ENCODE measurements at regions not wholly inside any gene's neighbourhood (a gene's known extent, or its start where the extent isn't known, plus 50 kb on each side); places are given as distances from the start of the nearest gene placed in this dataset.

DNA sequence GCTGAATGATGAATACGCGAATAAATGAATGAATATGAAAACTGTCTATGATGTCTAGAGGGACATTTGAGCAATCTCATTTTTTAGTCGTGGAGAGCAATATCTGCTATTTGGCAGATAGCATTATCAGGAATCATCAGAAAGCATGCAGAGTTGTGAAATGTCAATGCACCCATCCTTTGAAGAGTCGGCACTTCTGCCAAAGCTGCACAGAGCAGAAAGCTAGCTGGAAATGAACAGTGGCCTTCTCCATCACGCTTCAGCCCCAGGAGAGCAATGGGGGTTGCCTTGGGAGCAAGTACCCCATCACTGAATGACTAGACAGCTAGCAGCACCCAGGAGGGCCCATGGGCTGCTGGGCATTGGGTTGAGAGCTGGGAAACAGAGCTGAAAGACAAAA is 69.1 kb upstream of the PROK2 start:
- no peak for TF ChIP-seq POLR2A (IDR thresholded peaks at IDR 0.05; ENCODE audit: low read depth, low read length)
- TF ChIP-seq POLR2AphosphoS5 (IDR thresholded peaks at IDR 0.05; ENCODE audit: low read depth, low read length): no peak
- no peak for TF ChIP-seq TAF1 (IDR thresholded peaks at IDR 0.05; ENCODE audit: borderline replicate concordance, low read depth, low read length)
